DND-41 (cell line): ENCODE measurements at regions not wholly inside any gene's neighbourhood (a gene's known extent, or its start where the extent isn't known, plus 50 kb on each side); places are given as distances from the start of the nearest gene placed in this dataset.

Experiments
- EZH2 ChIP-seq: IDR thresholded peaks from 3 replicates; pipeline ENCODE4 v1.6.1; 2012; ENCODE audit warnings: borderline replicate concordance, low read depth, mild to moderate bottlenecking, moderate library complexity, low read length, inconsistent platforms; ENCODE audit not compliant: severe bottlenecking
- TF ChIP-seq, protein P1 (sequence below): IDR thresholded peaks from 2 replicates; pipeline ENCODE4 v1.5.1; 2012; ENCODE audit warnings: borderline replicate concordance, low read length, moderate library complexity, mild to moderate bottlenecking; ENCODE audit not compliant: poor library complexity, severe bottlenecking; ENCODE audit errors: extremely low read depth

DNA sequence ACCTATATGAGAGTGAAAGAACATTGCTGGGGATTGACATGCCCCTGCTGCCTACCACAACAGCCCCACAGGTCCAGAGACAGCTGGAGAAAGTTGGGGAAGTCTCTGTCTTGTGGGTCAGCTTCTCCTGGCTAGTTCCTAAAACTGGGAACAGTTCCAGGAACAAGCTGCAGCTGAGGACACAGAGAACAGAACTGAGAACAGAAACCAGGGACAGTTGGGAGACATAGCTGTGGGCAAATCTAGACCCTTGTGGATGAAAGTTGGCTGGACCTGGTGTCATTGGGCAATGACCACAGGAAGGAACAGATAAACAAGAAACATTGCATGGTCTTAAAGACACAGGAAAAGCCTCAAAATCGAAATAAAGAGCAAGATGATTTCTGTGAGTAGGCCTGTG is 58.3 kb upstream of the MOCS2 start:
- TF ChIP-seq, protein P1, sequence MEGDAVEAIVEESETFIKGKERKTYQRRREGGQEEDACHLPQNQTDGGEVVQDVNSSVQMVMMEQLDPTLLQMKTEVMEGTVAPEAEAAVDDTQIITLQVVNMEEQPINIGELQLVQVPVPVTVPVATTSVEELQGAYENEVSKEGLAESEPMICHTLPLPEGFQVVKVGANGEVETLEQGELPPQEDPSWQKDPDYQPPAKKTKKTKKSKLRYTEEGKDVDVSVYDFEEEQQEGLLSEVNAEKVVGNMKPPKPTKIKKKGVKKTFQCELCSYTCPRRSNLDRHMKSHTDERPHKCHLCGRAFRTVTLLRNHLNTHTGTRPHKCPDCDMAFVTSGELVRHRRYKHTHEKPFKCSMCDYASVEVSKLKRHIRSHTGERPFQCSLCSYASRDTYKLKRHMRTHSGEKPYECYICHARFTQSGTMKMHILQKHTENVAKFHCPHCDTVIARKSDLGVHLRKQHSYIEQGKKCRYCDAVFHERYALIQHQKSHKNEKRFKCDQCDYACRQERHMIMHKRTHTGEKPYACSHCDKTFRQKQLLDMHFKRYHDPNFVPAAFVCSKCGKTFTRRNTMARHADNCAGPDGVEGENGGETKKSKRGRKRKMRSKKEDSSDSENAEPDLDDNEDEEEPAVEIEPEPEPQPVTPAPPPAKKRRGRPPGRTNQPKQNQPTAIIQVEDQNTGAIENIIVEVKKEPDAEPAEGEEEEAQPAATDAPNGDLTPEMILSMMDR = no peak
- TF ChIP-seq EZH2 = no peak
